Mucosa of gallbladder (tissue), 1 donor: ENCODE measurements at regions not wholly inside any gene's neighbourhood (a gene's known extent, or its start where the extent isn't known, plus 50 kb on each side); places are given as distances from the start of the nearest gene placed in this dataset.
"Not testable (repeated sequence)": the region's sequence is repeated elsewhere in the genome, so short reads cannot be mapped to it uniquely, and the experiment has no call there.

Source experiments
- DNase-seq: peaks from one replicate; pipeline ENCODE4 v3.0.0-alpha.2; 2020; ENCODE audit warnings: low spot score
- donor health status: DM: no; HTN: no; CAD: no.

GRCh38 chr3:5692446-5692845, 504.9 kb downstream of the EDEM1 start:
- no peak for DNase-seq

DNA sequence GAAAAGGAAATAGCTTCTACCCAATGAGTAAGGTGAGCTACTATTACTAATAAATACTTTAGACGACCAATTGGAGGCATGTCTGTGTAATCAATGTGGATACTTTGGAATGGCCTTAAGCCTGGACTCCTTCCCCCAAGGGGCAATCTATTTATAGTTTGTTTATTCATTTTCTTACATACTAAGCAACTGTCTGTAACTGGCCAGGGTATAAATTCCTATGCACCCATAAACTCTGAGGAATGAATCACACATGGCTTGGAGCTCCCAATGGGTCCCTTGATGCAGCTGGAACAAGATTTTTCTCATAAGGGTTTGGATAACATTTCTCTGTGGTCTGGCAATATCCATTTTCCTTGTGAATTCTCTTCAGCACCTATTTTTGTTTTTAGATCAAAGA, 506.8 kb downstream of the EDEM1 start:
- no peak for DNase-seq

DNA sequence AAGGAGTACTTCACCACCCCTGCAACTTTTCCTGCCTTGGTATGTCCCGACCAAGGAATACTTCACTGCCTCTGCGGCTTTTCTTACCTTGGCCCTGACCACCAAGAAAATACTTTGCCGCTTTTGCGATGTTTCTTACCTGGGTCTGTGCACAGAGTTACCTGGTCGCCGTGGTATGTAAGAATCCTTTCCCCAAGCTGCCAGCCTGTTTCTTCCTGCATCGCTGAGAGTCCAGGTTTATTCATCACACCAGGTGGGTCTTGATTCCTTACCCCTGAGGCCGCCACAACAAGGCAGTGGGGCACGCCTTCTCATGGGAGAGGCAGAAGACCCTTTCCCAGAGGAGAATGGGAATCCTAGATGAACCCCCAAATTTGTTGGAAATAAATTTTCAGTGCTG, 511.3 kb downstream of the EDEM1 start:
- DNase-seq: no peak

GRCh38 chr3:5699313-5699712, 511.8 kb downstream of the EDEM1 start:
- peak; percentile 42 for DNase-seq

DNA sequence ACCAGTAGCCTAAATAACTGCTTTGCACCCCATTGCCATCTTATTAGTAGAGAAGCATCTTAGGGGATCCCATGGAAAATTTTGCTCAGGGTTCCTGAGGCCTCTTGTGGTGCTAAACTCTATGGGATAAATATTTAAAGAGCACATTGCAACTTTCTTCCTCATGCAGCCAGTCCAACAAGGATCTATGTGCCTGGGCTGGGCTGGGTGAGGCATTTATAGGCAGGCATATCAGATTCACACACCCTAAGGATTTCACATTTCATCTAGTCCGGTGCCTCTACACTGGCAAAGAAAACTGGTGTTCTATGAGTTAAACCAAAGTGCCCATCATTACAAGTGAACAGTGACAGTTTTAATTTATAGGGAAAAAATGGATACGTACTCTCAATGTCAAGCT, 512.3 kb downstream of the EDEM1 start:
- no peak for DNase-seq

DNA sequence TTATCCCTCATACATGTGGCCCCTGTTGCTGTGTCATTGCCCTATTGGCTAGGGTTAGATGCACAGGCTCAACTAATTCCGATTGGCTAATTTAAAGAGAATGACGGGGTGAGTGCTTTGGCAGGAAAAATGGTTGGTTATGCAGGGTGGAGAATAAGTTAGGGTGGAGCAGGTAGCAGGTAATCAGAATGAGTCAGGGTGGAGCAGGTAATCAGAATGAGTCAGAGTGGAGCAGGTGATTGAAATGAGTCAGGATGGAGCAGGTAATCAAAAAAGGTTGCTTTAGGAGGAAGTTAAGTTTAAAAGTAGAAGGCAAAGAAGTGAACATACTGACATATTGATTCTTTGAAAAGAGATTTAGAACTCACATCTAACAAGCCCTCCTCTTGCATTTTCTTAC, 513.5 kb downstream of the EDEM1 start:
- peak; percentile 50 for DNase-seq

- no peak for DNase-seq
Observed at GRCh38 chr3:5707794-5708193, 520.3 kb downstream of the EDEM1 start.

GRCh38 chr3:5709714-5710113, 522.2 kb downstream of the EDEM1 start:
- no peak for DNase-seq

DNA sequence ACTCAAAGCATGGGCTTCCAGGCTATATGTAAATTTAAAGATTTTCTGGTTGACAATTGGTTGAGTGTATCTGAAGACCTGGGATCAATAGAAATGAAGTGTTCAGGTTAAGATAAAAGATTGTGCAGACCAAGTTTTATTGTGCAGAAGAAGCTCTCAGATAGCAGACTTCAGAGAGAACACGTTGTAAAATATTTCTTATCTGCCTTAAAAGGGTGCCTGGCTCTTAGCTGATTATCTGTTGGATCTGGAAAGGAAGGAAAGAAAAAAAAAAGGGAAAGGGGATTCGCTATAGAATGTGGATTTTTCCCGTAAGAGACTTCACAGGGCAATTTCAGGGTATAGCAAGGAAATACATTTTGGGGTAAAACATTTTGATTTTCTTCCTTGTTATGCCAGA, 523.2 kb downstream of the EDEM1 start:
- no peak for DNase-seq

DNA sequence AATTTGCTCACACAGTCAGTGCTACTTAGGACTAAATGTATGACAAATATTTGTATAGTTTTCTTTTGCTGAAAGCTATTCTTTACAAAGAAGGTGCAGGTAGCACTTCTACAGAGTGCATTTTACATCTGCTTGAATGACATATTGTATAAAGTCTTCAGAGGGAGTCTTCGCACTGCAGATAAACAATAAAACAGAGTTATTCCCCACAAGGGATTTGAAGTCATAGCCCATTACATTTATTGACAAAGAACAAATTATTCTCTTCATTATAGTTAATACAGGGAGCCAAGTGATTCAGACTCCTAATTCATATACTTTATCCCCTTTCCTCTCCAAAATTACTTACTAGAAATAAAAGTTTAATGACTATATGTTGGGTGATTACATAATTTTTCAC, 529.7 kb downstream of the EDEM1 start:
- DNase-seq: no peak

- DNase-seq: not testable (repeated sequence)
Observed at GRCh38 chr3:5719668-5720067, 532.2 kb downstream of the EDEM1 start.

GRCh38 chr3:5725801-5726200, 538.3 kb downstream of the EDEM1 start:
- no peak for DNase-seq

DNA sequence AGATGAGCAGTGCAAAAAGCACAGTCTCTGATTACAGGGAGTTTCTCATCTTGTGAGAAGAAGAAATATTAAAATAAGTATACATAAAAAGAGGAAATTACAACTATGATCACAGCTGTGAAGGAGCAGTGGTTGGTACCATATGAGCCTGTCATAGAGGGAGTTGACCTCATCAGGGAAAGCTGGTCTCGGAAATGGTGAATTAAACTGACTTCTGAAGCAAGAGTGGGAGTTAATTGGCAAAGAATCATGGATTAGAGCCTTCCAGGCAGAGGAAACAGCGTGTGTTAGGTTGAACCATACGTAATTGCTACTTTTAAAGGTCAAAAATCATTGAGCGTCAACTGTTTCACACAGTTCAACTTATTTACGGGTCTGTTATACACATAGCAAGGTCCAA, 539.1 kb downstream of the EDEM1 start:
- DNase-seq: no peak

- DNase-seq: no peak
Observed at GRCh38 chr3:5727743-5728484, 540.4 kb downstream of the EDEM1 start.

DNA sequence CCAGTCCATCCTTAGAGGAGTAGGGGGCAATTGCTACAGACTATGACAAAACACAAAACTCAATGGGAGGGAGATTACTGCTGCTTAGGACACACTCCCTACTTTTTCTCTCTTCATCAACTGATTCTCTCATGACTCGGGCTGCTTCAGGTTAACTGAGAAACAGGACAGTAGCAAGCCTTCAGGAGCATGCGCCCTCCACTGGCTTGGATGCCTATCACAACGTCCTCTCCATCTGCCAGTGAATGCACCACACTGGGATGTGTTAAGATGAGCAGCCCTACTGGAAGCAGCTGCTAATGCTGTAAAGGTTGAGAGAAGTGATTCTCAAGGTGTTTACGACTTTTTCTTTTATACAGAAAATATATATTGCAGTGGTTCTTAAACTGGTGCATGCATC, 542.3 kb downstream of the EDEM1 start:
- no peak for DNase-seq

- no peak for DNase-seq
Observed at GRCh38 chr3:5731100-5731499, 543.6 kb downstream of the EDEM1 start.

DNA sequence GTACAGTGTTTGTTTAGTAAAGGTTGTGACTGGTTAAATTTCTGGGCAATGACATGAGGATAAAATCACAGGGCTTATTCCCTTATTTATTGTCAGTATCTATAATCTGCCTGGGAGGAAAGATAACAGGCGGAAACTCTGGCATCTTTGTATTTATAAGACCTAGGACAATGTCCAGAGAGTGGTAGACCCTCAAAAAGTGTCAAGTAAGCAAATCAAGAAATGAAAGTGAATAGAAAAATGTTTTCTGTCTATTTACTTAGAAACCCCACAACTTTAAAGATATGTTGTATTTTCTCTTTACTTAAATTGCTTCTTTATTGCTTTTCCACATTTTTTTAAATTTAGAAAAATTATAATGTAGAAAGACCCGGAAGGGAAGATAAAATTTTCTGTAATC, 544.6 kb downstream of the EDEM1 start:
- no peak for DNase-seq

GRCh38 chr3:5733995-5734394, 546.5 kb downstream of the EDEM1 start:
- DNase-seq: no peak

DNA sequence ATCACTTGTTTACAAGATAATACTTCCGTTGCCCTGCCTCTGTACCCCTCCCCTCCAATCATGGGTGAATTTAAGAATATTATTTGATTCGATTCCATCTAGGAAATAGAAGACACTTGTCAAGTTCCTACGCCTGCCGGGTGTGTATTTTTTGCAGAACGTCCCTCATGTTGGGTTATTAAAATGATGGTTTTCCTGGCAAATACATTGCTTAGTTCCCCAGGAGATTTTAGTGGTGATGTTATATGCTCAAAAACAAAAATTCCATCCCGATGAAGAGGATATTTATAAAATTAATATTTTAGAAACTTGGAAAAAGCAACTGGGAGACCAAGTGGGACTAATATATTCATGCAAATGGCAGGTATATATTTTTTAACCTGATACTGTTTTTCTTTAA, 548.4 kb downstream of the EDEM1 start:
- DNase-seq: no peak

- no peak for DNase-seq
Observed at GRCh38 chr3:5739299-5739935, 551.9 kb downstream of the EDEM1 start.

DNA sequence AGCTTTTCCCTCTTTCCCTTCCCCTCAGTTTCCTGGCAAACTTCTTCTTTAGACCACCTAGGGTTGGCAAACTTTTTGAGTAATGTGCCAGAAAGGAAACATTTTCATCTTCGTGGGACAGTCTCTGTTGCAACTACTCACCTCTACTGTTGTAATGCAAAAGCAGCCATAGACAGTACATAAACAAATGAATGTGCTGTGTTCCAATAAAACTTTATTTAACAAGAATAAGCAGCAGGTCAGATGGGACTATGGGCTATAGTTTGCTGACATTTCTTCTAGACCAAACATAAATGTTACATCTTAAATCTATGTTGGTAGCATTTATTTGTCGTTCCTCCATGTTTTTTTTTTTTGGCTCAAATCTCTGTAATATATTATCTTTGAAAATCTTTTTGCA, 552.4 kb downstream of the EDEM1 start:
- DNase-seq: no peak

DNA sequence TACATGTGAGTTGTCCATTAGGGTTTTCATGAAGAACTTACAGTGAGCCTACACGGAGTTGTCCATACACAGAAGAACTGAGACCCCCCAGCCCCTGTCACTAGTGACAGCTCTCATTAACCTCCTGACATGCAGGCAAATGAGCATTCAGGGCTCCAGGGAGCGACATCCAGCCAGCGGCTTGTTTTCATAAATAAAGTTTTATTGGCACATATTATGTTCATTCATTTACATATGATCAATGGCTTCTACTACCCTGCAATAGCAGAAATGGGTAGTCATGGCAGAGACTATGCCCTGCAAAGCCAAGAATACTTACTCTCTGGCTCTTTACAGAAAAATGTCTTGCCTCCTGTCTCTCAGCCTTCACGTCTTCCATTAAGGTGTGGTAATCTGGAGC, 553.5 kb downstream of the EDEM1 start:
- no peak for DNase-seq

DNA sequence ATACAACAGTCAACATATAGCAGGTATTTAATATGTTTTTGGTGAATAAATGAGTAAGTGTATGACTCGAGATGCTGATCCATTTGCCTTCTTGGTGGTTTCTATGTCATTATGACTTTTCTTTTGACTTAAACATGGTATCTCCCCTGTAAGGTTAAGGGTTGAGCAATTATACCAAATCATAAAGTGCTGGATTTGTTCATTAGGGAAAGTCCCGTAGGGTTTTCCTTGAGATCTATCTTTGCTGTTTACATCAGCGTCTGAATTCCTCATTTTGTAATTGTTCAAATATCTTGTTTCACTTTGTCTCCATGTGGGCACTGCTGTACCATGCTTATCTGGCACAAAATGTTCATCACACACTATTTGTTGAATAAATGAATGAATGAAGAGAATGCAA, 562.6 kb downstream of the EDEM1 start:
- no peak for DNase-seq
